GM23338 (cell line): ENCODE measurements at regions not wholly inside any gene's neighbourhood (a gene's known extent, or its start where the extent isn't known, plus 50 kb on each side); places are given as distances from the start of the nearest gene placed in this dataset.

Source experiments
- JUNB ChIP-seq: IDR thresholded peaks from one replicate; pipeline ENCODE4 v1.6.1; 2016; ENCODE audit warnings: antibody characterized with exemption; ENCODE audit not compliant: unreplicated experiment
- POLR2AphosphoS5 ChIP-seq: IDR thresholded peaks from 2 replicates; pipeline ENCODE4 v1.6.1; 2016; ENCODE audit warnings: antibody characterized with exemption, low read depth
- STAT1 ChIP-seq: IDR thresholded peaks from one replicate; pipeline ENCODE4 v1.6.1; 2016; ENCODE audit warnings: antibody characterized with exemption; ENCODE audit not compliant: unreplicated experiment
- ZNF114 ChIP-seq: fragments of 250-450 bp; sonication (Bioruptor Pico); IDR thresholded peaks from 2 replicates; pipeline ENCODE4 v1.5.0; 2020; ENCODE audit warnings: mild to moderate bottlenecking, moderate library complexity
- ZNF331 ChIP-seq: fragments of 250-450 bp; sonication (Bioruptor Pico); IDR thresholded peaks from 2 replicates; pipeline ENCODE4 v1.5.0; 2020; ENCODE audit warnings: low read depth, mild to moderate bottlenecking, moderate library complexity
- ZNF462 ChIP-seq: fragments of 250-450 bp; sonication (Bioruptor Pico); IDR thresholded peaks from 2 replicates; pipeline ENCODE4 v1.5.0; 2020; ENCODE audit warnings: mild to moderate bottlenecking, moderate library complexity
- TF ChIP-seq, protein P1 (sequence below): IDR thresholded peaks from one replicate; pipeline ENCODE4 v1.6.1; 2018; ENCODE audit warnings: antibody characterized with exemption; ENCODE audit not compliant: unreplicated experiment
- TF ChIP-seq, protein P2 (sequence below): IDR thresholded peaks from 2 replicates; pipeline ENCODE4 v1.6.1; 2016; ENCODE audit warnings: antibody characterized with exemption

- TF ChIP-seq ZNF462 (CRISPR knock-in tag) (no peak), STAT1 (no peak), JUNB (no peak), POLR2AphosphoS5 (no peak), ZNF114 (CRISPR knock-in tag) (no peak), ZNF331 (CRISPR knock-in tag) (no peak)
- TF ChIP-seq, protein P1, sequence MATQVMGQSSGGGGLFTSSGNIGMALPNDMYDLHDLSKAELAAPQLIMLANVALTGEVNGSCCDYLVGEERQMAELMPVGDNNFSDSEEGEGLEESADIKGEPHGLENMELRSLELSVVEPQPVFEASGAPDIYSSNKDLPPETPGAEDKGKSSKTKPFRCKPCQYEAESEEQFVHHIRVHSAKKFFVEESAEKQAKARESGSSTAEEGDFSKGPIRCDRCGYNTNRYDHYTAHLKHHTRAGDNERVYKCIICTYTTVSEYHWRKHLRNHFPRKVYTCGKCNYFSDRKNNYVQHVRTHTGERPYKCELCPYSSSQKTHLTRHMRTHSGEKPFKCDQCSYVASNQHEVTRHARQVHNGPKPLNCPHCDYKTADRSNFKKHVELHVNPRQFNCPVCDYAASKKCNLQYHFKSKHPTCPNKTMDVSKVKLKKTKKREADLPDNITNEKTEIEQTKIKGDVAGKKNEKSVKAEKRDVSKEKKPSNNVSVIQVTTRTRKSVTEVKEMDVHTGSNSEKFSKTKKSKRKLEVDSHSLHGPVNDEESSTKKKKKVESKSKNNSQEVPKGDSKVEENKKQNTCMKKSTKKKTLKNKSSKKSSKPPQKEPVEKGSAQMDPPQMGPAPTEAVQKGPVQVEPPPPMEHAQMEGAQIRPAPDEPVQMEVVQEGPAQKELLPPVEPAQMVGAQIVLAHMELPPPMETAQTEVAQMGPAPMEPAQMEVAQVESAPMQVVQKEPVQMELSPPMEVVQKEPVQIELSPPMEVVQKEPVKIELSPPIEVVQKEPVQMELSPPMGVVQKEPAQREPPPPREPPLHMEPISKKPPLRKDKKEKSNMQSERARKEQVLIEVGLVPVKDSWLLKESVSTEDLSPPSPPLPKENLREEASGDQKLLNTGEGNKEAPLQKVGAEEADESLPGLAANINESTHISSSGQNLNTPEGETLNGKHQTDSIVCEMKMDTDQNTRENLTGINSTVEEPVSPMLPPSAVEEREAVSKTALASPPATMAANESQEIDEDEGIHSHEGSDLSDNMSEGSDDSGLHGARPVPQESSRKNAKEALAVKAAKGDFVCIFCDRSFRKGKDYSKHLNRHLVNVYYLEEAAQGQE: no peak
- TF ChIP-seq, protein P2, sequence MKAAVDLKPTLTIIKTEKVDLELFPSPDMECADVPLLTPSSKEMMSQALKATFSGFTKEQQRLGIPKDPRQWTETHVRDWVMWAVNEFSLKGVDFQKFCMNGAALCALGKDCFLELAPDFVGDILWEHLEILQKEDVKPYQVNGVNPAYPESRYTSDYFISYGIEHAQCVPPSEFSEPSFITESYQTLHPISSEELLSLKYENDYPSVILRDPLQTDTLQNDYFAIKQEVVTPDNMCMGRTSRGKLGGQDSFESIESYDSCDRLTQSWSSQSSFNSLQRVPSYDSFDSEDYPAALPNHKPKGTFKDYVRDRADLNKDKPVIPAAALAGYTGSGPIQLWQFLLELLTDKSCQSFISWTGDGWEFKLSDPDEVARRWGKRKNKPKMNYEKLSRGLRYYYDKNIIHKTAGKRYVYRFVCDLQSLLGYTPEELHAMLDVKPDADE: no peak
Measured at GRCh38 chr1:181284978-181285377, 196.5 kb downstream of the IER5 start (continued).
